GM12892 (cell line): ENCODE measurements at regions not wholly inside any gene's neighbourhood (a gene's known extent, or its start where the extent isn't known, plus 50 kb on each side); places are given as distances from the start of the nearest gene placed in this dataset.

Experiments used
- POLR2A ChIP-seq: IDR thresholded peaks from 2 replicates; pipeline ENCODE4 v1.6.1; 2011; ENCODE audit warnings: low read depth, low read length, control low read depth
- POLR2AphosphoS5 ChIP-seq: IDR thresholded peaks from 2 replicates; pipeline ENCODE4 v1.6.1; 2011; ENCODE audit warnings: low read depth, low read length, control low read depth
- TAF1 ChIP-seq: IDR thresholded peaks from 2 replicates; pipeline ENCODE4 v1.6.1; 2011; ENCODE audit warnings: low read depth, mild to moderate bottlenecking, control low read depth, low read length, borderline replicate concordance

GRCh38 chr3:124051636-124052035, 59.7 kb upstream of the ROPN1 start:
- TF ChIP-seq POLR2A (no peak), TAF1 (no peak), POLR2AphosphoS5 (no peak)
